NB4 (cell line): ENCODE measurements at regions not wholly inside any gene's neighbourhood (a gene's known extent, or its start where the extent isn't known, plus 50 kb on each side); places are given as distances from the start of the nearest gene placed in this dataset.

Experiments
- MYC ChIP-seq: IDR thresholded peaks from 2 replicates; pipeline ENCODE4 v1.6.1; 2011; ENCODE audit warnings: low read depth, low read length
- POLR2A ChIP-seq: IDR thresholded peaks from 2 replicates; pipeline ENCODE4 v1.6.1; 2011; ENCODE audit warnings: mild to moderate bottlenecking; ENCODE audit not compliant: insufficient read length; ENCODE audit errors: extremely low read depth
- TF ChIP-seq, protein P1 (sequence below): IDR thresholded peaks from one replicate; pipeline ENCODE4 v1.5.1; 2012; ENCODE audit warnings: low read depth, low read length
- TF ChIP-seq, protein P2 (sequence below): IDR thresholded peaks from 2 replicates; pipeline ENCODE4 v1.6.1; 2011; ENCODE audit warnings: low read depth, low read length

DNA sequence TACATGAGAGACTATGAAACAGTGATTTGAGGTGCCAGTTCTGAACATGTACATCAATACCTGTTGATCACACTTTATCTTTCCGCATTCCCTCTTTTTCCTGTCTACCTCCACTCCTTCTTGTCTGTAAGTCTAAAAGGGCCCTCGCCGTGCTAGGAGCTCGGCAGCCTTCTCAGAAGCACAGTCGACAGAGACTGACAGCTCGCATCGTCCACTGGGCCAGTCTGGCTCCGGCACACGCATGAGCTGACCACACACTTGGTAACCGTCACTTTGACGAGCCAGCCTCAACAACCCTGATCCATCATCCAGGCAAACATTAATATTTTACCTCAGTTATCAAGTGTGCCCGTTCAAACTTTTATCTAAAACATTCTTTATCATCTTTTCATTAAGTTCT lies 265.3 kb downstream of the TFAP2A start:
- TF ChIP-seq, protein P1, sequence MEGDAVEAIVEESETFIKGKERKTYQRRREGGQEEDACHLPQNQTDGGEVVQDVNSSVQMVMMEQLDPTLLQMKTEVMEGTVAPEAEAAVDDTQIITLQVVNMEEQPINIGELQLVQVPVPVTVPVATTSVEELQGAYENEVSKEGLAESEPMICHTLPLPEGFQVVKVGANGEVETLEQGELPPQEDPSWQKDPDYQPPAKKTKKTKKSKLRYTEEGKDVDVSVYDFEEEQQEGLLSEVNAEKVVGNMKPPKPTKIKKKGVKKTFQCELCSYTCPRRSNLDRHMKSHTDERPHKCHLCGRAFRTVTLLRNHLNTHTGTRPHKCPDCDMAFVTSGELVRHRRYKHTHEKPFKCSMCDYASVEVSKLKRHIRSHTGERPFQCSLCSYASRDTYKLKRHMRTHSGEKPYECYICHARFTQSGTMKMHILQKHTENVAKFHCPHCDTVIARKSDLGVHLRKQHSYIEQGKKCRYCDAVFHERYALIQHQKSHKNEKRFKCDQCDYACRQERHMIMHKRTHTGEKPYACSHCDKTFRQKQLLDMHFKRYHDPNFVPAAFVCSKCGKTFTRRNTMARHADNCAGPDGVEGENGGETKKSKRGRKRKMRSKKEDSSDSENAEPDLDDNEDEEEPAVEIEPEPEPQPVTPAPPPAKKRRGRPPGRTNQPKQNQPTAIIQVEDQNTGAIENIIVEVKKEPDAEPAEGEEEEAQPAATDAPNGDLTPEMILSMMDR = no peak
- TF ChIP-seq POLR2A (no peak), MYC (no peak)
- TF ChIP-seq, protein P2, sequence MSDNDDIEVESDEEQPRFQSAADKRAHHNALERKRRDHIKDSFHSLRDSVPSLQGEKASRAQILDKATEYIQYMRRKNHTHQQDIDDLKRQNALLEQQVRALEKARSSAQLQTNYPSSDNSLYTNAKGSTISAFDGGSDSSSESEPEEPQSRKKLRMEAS = no peak
